ENCODE measurements at regions not wholly inside any gene's neighbourhood (a gene's known extent, or its start where the extent isn't known, plus 50 kb on each side); places are given as distances from the start of the nearest gene placed in this dataset.

- TF ChIP-seq CTCF (IDR thresholded peaks at IDR 0.05; ENCODE audit: borderline replicate concordance, control extremely low read depth, extremely low read depth, insufficient read depth, missing control alignments) = no peak
- in situ Hi-C loops (cut with MboI; ENCODE audit: low sequenced_read_pairs, unreplicated experiment) = no loop called here
- no peak for DNase-seq (ENCODE audit: low spot score)
These were observed 258.1 kb upstream of the NOCT start for GRCh38 chr4:138757432-138757831.

GRCh38 chr4:138756519-138756918 is 259.1 kb upstream of the NOCT start:
- no peak for TF ChIP-seq CTCF (IDR thresholded peaks at IDR 0.05; ENCODE audit: borderline replicate concordance, control extremely low read depth, extremely low read depth, insufficient read depth, missing control alignments)
- no peak for DNase-seq (ENCODE audit: low spot score)
- in situ Hi-C loops (cut with MboI; ENCODE audit: low sequenced_read_pairs, unreplicated experiment) = no loop called here

- in situ Hi-C loops (cut with MboI; ENCODE audit: low sequenced_read_pairs, unreplicated experiment) = no loop called here
- DNase-seq (ENCODE audit: low spot score) = no peak
These were observed 264.3 kb upstream of the NOCT start for GRCh38 chr4:138751309-138751708.

GRCh38 chr4:138749303-138749702 is 266.3 kb upstream of the NOCT start:
- DNase-seq (ENCODE audit: low spot score) = no peak
- TF ChIP-seq CTCF (IDR thresholded peaks at IDR 0.05; ENCODE audit: borderline replicate concordance, control extremely low read depth, extremely low read depth, insufficient read depth, missing control alignments) = no peak
- in situ Hi-C loops (cut with MboI; ENCODE audit: low sequenced_read_pairs, unreplicated experiment) = no loop called here

More at GRCh38 chr4:138751309-138751708, 264.3 kb upstream of the NOCT start:
- no peak for TF ChIP-seq CTCF (IDR thresholded peaks at IDR 0.05; ENCODE audit: borderline replicate concordance, control extremely low read depth, extremely low read depth, insufficient read depth, missing control alignments)

GRCh38 chr4:138741766-138742377 is 273.7 kb upstream of the NOCT start:
- in situ Hi-C loops (cut with MboI; ENCODE audit: low sequenced_read_pairs, unreplicated experiment) = no loop called here
- no peak for DNase-seq (ENCODE audit: low spot score)
- TF ChIP-seq CTCF (IDR thresholded peaks at IDR 0.05; ENCODE audit: borderline replicate concordance, control extremely low read depth, extremely low read depth, insufficient read depth, missing control alignments) = no peak

GRCh38 chr4:138740816-138741745 is 274.5 kb upstream of the NOCT start:
- TF ChIP-seq CTCF (IDR thresholded peaks at IDR 0.05; ENCODE audit: borderline replicate concordance, control extremely low read depth, extremely low read depth, insufficient read depth, missing control alignments) = no peak
- no peak for DNase-seq (ENCODE audit: low spot score)
- in situ Hi-C loops (cut with MboI; ENCODE audit: low sequenced_read_pairs, unreplicated experiment) = no loop called here

All from GM13976 (cell line).